A172 (cell line): ENCODE measurements at regions not wholly inside any gene's neighbourhood (a gene's known extent, or its start where the extent isn't known, plus 50 kb on each side); places are given as distances from the start of the nearest gene placed in this dataset.
"Not testable (repeated sequence)": the region's sequence is repeated elsewhere in the genome, so short reads cannot be mapped to it uniquely, and the experiment has no call there.

ENCODE experiments used
- DNase-seq: peaks from one replicate; pipeline ENCODE4 v3.0.0-alpha.2; 2015; ENCODE audit warnings: low spot score

- no peak for DNase-seq
Observed at GRCh38 chr21:19510653-19511052, 1107.1 kb upstream of the TMPRSS15 start.

- DNase-seq: no peak
Observed at GRCh38 chr21:19522381-19522780, 1118.8 kb upstream of the TMPRSS15 start.

- no peak for DNase-seq
Observed at GRCh38 chr21:19523061-19523460, 1119.5 kb upstream of the TMPRSS15 start.

- DNase-seq: no peak
Observed at GRCh38 chr21:19523746-19524145, 1120.2 kb upstream of the TMPRSS15 start.

GRCh38 chr21:19529031-19529430 lies 1125.4 kb upstream of the TMPRSS15 start:
- no peak for DNase-seq

GRCh38 chr21:19535356-19535755 lies 1131.8 kb upstream of the TMPRSS15 start:
- no peak for DNase-seq

GRCh38 chr21:19537116-19537515 lies 1133.5 kb upstream of the TMPRSS15 start:
- DNase-seq: no peak

- DNase-seq: no peak
Observed at GRCh38 chr21:19540287-19540686, 1136.7 kb upstream of the TMPRSS15 start.

GRCh38 chr21:19541602-19542001 lies 1138.0 kb upstream of the TMPRSS15 start:
- DNase-seq: no peak

- not testable (repeated sequence) for DNase-seq
Observed at GRCh38 chr21:19544493-19544892, 1140.9 kb upstream of the TMPRSS15 start.

- DNase-seq: no peak
Observed at GRCh38 chr21:19547951-19548840, 1144.6 kb upstream of the TMPRSS15 start.

- no peak for DNase-seq
Observed at GRCh38 chr21:19553919-19554615, 1150.5 kb upstream of the TMPRSS15 start.

- DNase-seq: no peak
Observed at GRCh38 chr21:19557046-19557445, 1153.5 kb upstream of the TMPRSS15 start.

GRCh38 chr21:19557488-19557887 lies 1153.9 kb upstream of the TMPRSS15 start:
- no peak for DNase-seq

GRCh38 chr21:19565587-19565986 lies 1162.0 kb upstream of the TMPRSS15 start:
- no peak for DNase-seq

GRCh38 chr21:19566975-19567374 lies 1163.4 kb upstream of the TMPRSS15 start:
- DNase-seq: no peak

GRCh38 chr21:19577381-19577780 lies 1173.8 kb upstream of the TMPRSS15 start:
- DNase-seq: no peak

GRCh38 chr21:19590044-19590443 lies 1186.5 kb upstream of the TMPRSS15 start:
- no peak for DNase-seq

GRCh38 chr21:19603011-19603593 lies 1199.5 kb upstream of the TMPRSS15 start:
- no peak for DNase-seq

GRCh38 chr21:19608101-19608621 lies 1204.6 kb upstream of the TMPRSS15 start:
- DNase-seq: no peak

- DNase-seq: no peak
Observed at GRCh38 chr21:19609611-19610010, 1206.0 kb upstream of the TMPRSS15 start.

- DNase-seq: no peak
Observed at GRCh38 chr21:19621837-19622496, 1218.4 kb upstream of the TMPRSS15 start.
